HepG2 (cell line): ENCODE measurements at regions not wholly inside any gene's neighbourhood (a gene's known extent, or its start where the extent isn't known, plus 50 kb on each side); places are given as distances from the start of the nearest gene placed in this dataset.

Experiments used
- ATAC-seq: fragments of 200-7000 bp; cut with Tn5 transposase; 3 replicates; pipeline ENCODE4 v1.9.1; 2020; ENCODE audit warnings: mild to moderate bottlenecking, moderate library complexity
- BruUV-seq: library from RNA; stranded (reverse); fragments of 400-500 nt; replicated peaks from 2 replicates; lab custom pipeline; 2021; lab: Mats Ljungman, UMichigan
- CTCF ChIA-PET: fragments of 300-600 bp; formaldehyde crosslinking; extraction: SDS; loops from one replicate; lab custom pipeline; 2021; ENCODE audit warnings: low total read pairs, inconsistent platforms, low intra/inter-chr PET ratio; lab: Yijun Ruan, JAX
- POLR2A ChIA-PET: fragments of 350-600 bp; sonication (Branson Sonifier 250); formaldehyde crosslinking; loops from one replicate; lab custom pipeline; 2020; ENCODE audit warnings: antibody characterized with exemption, inconsistent platforms; lab: Yijun Ruan, JAX
- DNase-seq: peaks from one replicate; pipeline ENCODE4 v3.0.0-alpha.2; 2015; ENCODE audit warnings: low spot score
- FAIRE-seq: peaks from 3 replicates; lab custom pipeline; 2011; peaks lifted over from hg19 to GRCh38; lab: Jason Lieb, UNC
- H2AFZ ChIP-seq: one replicate; pipeline ENCODE4 v1.6.1; 2011; ENCODE audit warnings: low read length, inconsistent platforms
- H3K27ac ChIP-seq: fragments of 300-600 bp; 3 replicates; pipeline ENCODE4 v1.8.0; 2011; ENCODE audit warnings: mixed run types, mild to moderate bottlenecking, mixed read lengths, low read length, inconsistent platforms; ENCODE audit not compliant: insufficient read depth; ENCODE audit errors: extremely low read length
- H3K27me3 ChIP-seq, 2 experiments: fragments of 200-600 bp in 1 of 2; 2 replicates in 1 of 2; 3 replicates in 1 of 2; pipeline versions ENCODE4 v1.6.0 to v1.8.0; 2011; ENCODE audit warnings: low read length in 2 of 2, mild to moderate bottlenecking in 2 of 2, moderate library complexity in 2 of 2, inconsistent platforms in 1 of 2; ENCODE audit not compliant: insufficient read depth in 2 of 2, control insufficient read depth in 1 of 2
- H3K36me3 ChIP-seq, 2 experiments: fragments of 200-600 bp in 1 of 2; replicated peaks in 1 of 2; 2 replicates in 1 of 2; 3 replicates in 1 of 2; pipeline versions ENCODE4 v1.5.1 to v1.8.0; 2011; ENCODE audit warnings: low read length in 2 of 2, inconsistent platforms in 1 of 2; ENCODE audit not compliant: insufficient read depth in 2 of 2, control insufficient read depth in 1 of 2
- H3K4me1 ChIP-seq: 2 replicates; pipeline ENCODE4 v1.5.1; 2012; ENCODE audit warnings: low read length, inconsistent platforms; ENCODE audit not compliant: insufficient read depth
- H3K4me2 ChIP-seq: 2 replicates; pipeline ENCODE4 v1.6.0; 2011; ENCODE audit warnings: low read depth, low read length, inconsistent platforms
- H3K4me3 ChIP-seq, 3 experiments: fragments of 200-600 bp in 1 of 3; sonication (generic), shearing (Covaris generic) in 1 of 3; replicated peaks in 1 of 3; 2 replicates each; pipeline ENCODE4 v1.5.1; 2011 to 2016; ENCODE audit warnings: low read length in 3 of 3, inconsistent platforms in 2 of 3, low read depth in 2 of 3, mild to moderate bottlenecking in 2 of 3, control low read depth in 1 of 3, mixed read lengths in 1 of 3; ENCODE audit not compliant: insufficient read depth in 1 of 3
- H3K79me2 ChIP-seq: one replicate; pipeline ENCODE4 v1.6.1; 2011; ENCODE audit warnings: low read length, inconsistent platforms; ENCODE audit not compliant: insufficient read depth
- H3K9ac ChIP-seq: 2 replicates; pipeline ENCODE4 v1.6.0; 2011; ENCODE audit warnings: mild to moderate bottlenecking, low read depth, low read length, inconsistent platforms; ENCODE audit not compliant: insufficient read depth
- H3K9me3 ChIP-seq: 2 replicates; pipeline ENCODE4 v1.5.1; 2012; ENCODE audit warnings: mild to moderate bottlenecking, low read length
- H4K20me1 ChIP-seq: 2 replicates; pipeline ENCODE4 v1.6.0; 2011; ENCODE audit warnings: inconsistent platforms, mild to moderate bottlenecking, low read length, moderate library complexity; ENCODE audit not compliant: insufficient read depth
- ASH2L ChIP-seq: fragments of 300-600, 200-600 bp; sonication (generic); IDR thresholded peaks from 2 replicates; pipeline ENCODE4 v1.7.0; 2017; ENCODE audit warnings: low read depth, mild to moderate bottlenecking, moderate library complexity, mixed read lengths, low read length; ENCODE audit not compliant: insufficient read length
- CBFB ChIP-seq: sonication (generic); formaldehyde crosslinking; IDR thresholded peaks from 2 replicates; pipeline ENCODE4 v1.4.0; 2020; ENCODE audit warnings: missing genetic modification reagents
- CENPX ChIP-seq: sonication (generic); formaldehyde crosslinking; IDR thresholded peaks from 2 replicates; pipeline ENCODE4 v1.9.0; 2021; ENCODE audit warnings: mild to moderate bottlenecking, missing genetic modification reagents, moderate library complexity
- GATAD1 ChIP-seq: IDR thresholded peaks from 2 replicates; pipeline ENCODE4 v1.6.1; 2016; ENCODE audit warnings: missing genetic modification reagents, missing compliant biosample characterization
- IKZF4 ChIP-seq: sonication (generic); formaldehyde crosslinking; IDR thresholded peaks from 2 replicates; pipeline ENCODE4 v1.5.1; 2020; ENCODE audit warnings: borderline replicate concordance, mild to moderate bottlenecking, low read depth, missing genetic modification reagents; ENCODE audit errors: not compliant biosample characterization
- PRPF4 ChIP-seq: fragments of 200-400 bp; formaldehyde crosslinking; IDR thresholded peaks from 2 replicates; pipeline ENCODE4 v1.6.1; 2016; ENCODE audit warnings: low read length, low read depth; ENCODE audit not compliant: poor library complexity, severe bottlenecking
- RBAK ChIP-seq: sonication (generic); formaldehyde crosslinking; IDR thresholded peaks from 2 replicates; pipeline ENCODE4 v1.5.1; 2020; ENCODE audit warnings: mild to moderate bottlenecking, missing genetic modification reagents
- SIN3B ChIP-seq: fragments of 150-350 bp; IDR thresholded peaks from 2 replicates; pipeline ENCODE4 v1.6.1; 2014; ENCODE audit warnings: low read length
- SIX1 ChIP-seq: sonication (generic); formaldehyde crosslinking; IDR thresholded peaks from 2 replicates; pipeline ENCODE4 v1.4.0; 2020; ENCODE audit warnings: missing genetic modification reagents, borderline replicate concordance
- SRSF4 ChIP-seq: fragments of 200-400 bp; formaldehyde crosslinking; IDR thresholded peaks from one replicate; pipeline ENCODE4 v1.6.1; 2018; ENCODE audit warnings: mild to moderate bottlenecking, low read depth, low read length, moderate library complexity; ENCODE audit not compliant: poor library complexity, severe bottlenecking
- TEAD3 ChIP-seq: optimal IDR thresholded peaks from 2 replicates; pipeline ENCODE3; 2016; ENCODE audit warnings: borderline replicate concordance
- ZMYM4 ChIP-seq: sonication (generic); formaldehyde crosslinking; IDR thresholded peaks from 2 replicates; pipeline ENCODE4 v1.8.1; 2023; ENCODE audit warnings: mild to moderate bottlenecking, missing genetic modification reagents
- ZNF329 ChIP-seq: sonication (generic); formaldehyde crosslinking; IDR thresholded peaks from 2 replicates; pipeline ENCODE4 v1.9.0; 2021; ENCODE audit warnings: low read depth, mild to moderate bottlenecking, missing genetic modification reagents
- ZNF343 ChIP-seq: sonication (generic); formaldehyde crosslinking; IDR thresholded peaks from 2 replicates; pipeline ENCODE4 v1.4.0; 2020; ENCODE audit warnings: mild to moderate bottlenecking, missing genetic modification reagents
- ZNF430 ChIP-seq: sonication (generic); formaldehyde crosslinking; IDR thresholded peaks from 2 replicates; pipeline ENCODE4 v1.9.0; 2021; ENCODE audit warnings: mild to moderate bottlenecking, missing genetic modification reagents
- ZNF7 ChIP-seq: IDR thresholded peaks from 2 replicates; pipeline ENCODE4 v1.6.1; 2016; ENCODE audit warnings: missing biosample characterization, missing genetic modification reagents
- whole genome bisulfite sequencing: methylation state at CpG from one replicate; pipeline ENCODE4 v1.1.6; 2017; ENCODE audit warnings: low lambda C conversion rate; 5-methylcytosine and 5-hydroxymethylcytosine counted together
- in situ Hi-C: cut with HindIII; loops from 2 replicates; pipeline ENCODE4 v1.10.0; 2017; ENCODE audit warnings: low pct_unique_long_range_greater_than_20kb; ENCODE audit not compliant: extremely low pct_ligation_motif_present
- intact Hi-C: fragments of 100-400 bp; cut with micrococcal nuclease; formaldehyde crosslinking; loops from one replicate; pipeline ENCODE4 v1.10.0; 2022; ENCODE audit not compliant: unreplicated experiment
- TF ChIP-seq, protein P1 (sequence below): sonication (generic); formaldehyde crosslinking; IDR thresholded peaks from 2 replicates; pipeline ENCODE4 v1.9.0; 2021; ENCODE audit warnings: missing genetic modification reagents, mild to moderate bottlenecking, borderline replicate concordance
- TF ChIP-seq, protein P2 (sequence below): sonication (generic); formaldehyde crosslinking; IDR thresholded peaks from 2 replicates; pipeline ENCODE4 v1.4.0; 2020; ENCODE audit warnings: mild to moderate bottlenecking, low read depth, missing genetic modification reagents
- TF ChIP-seq, protein P3 (sequence below): sonication (generic); formaldehyde crosslinking; IDR thresholded peaks from 2 replicates; pipeline ENCODE4 v1.4.0; 2020; ENCODE audit warnings: mild to moderate bottlenecking, missing genetic modification reagents

DNA sequence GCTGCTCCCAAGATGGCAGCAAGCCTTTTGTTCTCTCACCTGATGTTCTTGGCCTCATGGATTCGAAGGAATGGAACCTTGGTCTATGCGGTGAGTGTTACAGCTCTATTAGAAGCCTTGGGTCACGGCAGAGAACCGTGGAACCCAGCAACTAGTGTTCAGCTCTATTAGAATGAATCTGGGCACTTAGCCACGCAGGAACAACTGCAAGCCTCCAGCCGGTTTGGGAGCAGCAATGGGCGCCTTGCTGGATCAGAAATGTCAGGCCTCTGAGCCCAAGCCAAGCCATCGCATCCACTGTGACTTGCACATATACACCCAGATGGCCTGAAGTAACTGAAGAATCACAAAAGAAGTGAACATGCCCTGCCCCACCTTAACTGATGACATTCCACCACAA lies 1100.7 kb upstream of the PRR20A start:
- no peak overlapping the region for H3K4me3 ChIP-seq
- BruUV-seq = no TSS peak
- FAIRE-seq (no peak), ATAC-seq (no peak), DNase-seq (no peak)
- no peaks in the 10 kb centered on the region for H4K20me1 ChIP-seq
- peaks cover 27% of the 10 kb centered on the region; the same call in 1 of the 2 replicates for H3K9me3 ChIP-seq
- no peak overlapping the region for H3K27ac ChIP-seq
- 42% methylated on average over 3 of the region's 8 CpGs for WGBS
- no peaks in the 10 kb centered on the region for H3K4me1 ChIP-seq
- in situ Hi-C loops = no loop called here
- intact Hi-C loops = no loop called here
- TF ChIP-seq ZNF430 (no peak), TEAD3 (CRISPR knock-in tag) (no peak), ZMYM4 (no peak), ASH2L (no peak), SRSF4 (no peak), GATAD1 (CRISPR knock-in tag) (no peak), SIX1 (CRISPR knock-in tag) (no peak), PRPF4 (no peak), CBFB (CRISPR knock-in tag) (no peak), ZNF343 (no peak), RBAK (CRISPR knock-in tag) (no peak), SIN3B (no peak), ZNF7 (CRISPR knock-in tag) (no peak), CENPX (no peak), ZNF329 (CRISPR knock-in tag) (no peak), IKZF4 (CRISPR knock-in tag) (no peak)
- TF ChIP-seq, protein P1, sequence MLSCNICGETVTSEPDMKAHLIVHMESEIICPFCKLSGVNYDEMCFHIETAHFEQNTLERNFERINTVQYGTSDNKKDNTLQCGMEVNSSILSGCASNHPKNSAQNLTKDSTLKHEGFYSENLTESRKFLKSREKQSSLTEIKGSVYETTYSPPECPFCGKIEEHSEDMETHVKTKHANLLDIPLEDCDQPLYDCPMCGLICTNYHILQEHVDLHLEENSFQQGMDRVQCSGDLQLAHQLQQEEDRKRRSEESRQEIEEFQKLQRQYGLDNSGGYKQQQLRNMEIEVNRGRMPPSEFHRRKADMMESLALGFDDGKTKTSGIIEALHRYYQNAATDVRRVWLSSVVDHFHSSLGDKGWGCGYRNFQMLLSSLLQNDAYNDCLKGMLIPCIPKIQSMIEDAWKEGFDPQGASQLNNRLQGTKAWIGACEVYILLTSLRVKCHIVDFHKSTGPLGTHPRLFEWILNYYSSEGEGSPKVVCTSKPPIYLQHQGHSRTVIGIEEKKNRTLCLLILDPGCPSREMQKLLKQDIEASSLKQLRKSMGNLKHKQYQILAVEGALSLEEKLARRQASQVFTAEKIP (CRISPR knock-in tag) = no peak
- TF ChIP-seq, protein P2, sequence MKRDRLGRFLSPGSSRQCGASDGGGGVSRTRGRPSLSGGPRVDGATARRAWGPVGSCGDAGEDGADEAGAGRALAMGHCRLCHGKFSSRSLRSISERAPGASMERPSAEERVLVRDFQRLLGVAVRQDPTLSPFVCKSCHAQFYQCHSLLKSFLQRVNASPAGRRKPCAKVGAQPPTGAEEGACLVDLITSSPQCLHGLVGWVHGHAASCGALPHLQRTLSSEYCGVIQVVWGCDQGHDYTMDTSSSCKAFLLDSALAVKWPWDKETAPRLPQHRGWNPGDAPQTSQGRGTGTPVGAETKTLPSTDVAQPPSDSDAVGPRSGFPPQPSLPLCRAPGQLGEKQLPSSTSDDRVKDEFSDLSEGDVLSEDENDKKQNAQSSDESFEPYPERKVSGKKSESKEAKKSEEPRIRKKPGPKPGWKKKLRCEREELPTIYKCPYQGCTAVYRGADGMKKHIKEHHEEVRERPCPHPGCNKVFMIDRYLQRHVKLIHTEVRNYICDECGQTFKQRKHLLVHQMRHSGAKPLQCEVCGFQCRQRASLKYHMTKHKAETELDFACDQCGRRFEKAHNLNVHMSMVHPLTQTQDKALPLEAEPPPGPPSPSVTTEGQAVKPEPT (CRISPR knock-in tag) = no peak
- TF ChIP-seq, protein P3, sequence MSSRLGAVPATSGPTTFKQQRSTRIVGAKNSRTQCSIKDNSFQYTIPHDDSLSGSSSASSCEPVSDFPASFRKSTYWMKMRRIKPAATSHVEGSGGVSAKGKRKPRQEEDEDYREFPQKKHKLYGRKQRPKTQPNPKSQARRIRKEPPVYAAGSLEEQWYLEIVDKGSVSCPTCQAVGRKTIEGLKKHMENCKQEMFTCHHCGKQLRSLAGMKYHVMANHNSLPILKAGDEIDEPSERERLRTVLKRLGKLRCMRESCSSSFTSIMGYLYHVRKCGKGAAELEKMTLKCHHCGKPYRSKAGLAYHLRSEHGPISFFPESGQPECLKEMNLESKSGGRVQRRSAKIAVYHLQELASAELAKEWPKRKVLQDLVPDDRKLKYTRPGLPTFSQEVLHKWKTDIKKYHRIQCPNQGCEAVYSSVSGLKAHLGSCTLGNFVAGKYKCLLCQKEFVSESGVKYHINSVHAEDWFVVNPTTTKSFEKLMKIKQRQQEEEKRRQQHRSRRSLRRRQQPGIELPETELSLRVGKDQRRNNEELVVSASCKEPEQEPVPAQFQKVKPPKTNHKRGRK (CRISPR knock-in tag) = no peak
- H3K27me3 ChIP-seq = no peaks in the 10 kb centered on the region
- no peaks in the 10 kb centered on the region for H3K36me3 ChIP-seq
- ChIA-PET POLR2A (no interaction called here), CTCF (no interaction called here)
- no peak overlapping the region for H2AFZ ChIP-seq
- H3K9ac ChIP-seq = no peak overlapping the region
- H3K79me2 ChIP-seq = no peaks in the 10 kb centered on the region
- no peak overlapping the region for H3K4me2 ChIP-seq
